ENCODE measurements at regions not wholly inside any gene's neighbourhood (a gene's known extent, or its start where the extent isn't known, plus 50 kb on each side); places are given as distances from the start of the nearest gene placed in this dataset.

- TF ChIP-seq SIN3A (IDR thresholded peaks at IDR 0.05; ENCODE audit: borderline replicate concordance, insufficient read depth, low read length) (no peak), POLR2AphosphoS5 (IDR thresholded peaks at IDR 0.05; ENCODE audit: low read depth, low read length) (no peak), REST (IDR thresholded peaks at IDR 0.05; ENCODE audit: insufficient read depth in 1 of 2, low read depth in 2 of 2, low read length in 2 of 2) (no peak), TAF1 (IDR thresholded peaks at IDR 0.05; ENCODE audit: borderline replicate concordance, insufficient read depth, low read length) (no peak), FOXP2 (optimal IDR thresholded peaks at IDR 0.05; ENCODE audit: borderline replicate concordance, extremely low read depth, extremely low read length, insufficient read depth) (no peak)
Measured at GRCh38 chr3:147312786-147313280, 93.5 kb downstream of the ZIC4 start.

Measured in PFSK-1 (cell line).